Mesenchymal stem cell (in vitro differentiated cells and primary cell): ENCODE measurements at regions not wholly inside any gene's neighbourhood (a gene's known extent, or its start where the extent isn't known, plus 50 kb on each side); places are given as distances from the start of the nearest gene placed in this dataset.

Source experiments
- DNase-seq: peaks from one replicate; pipeline ENCODE4 v3.0.0-alpha.2; 2013
- H2AFZ ChIP-seq: one replicate; pipeline ENCODE4 v1.6.1; 2013; ENCODE audit warnings: low read depth, mild to moderate bottlenecking, control low read depth, inconsistent platforms, low read length, moderate library complexity
- H2AK5ac ChIP-seq: 2 replicates; pipeline ENCODE4 v1.6.1; 2013; ENCODE audit warnings: low read length, moderate library complexity, mild to moderate bottlenecking, inconsistent platforms; ENCODE audit not compliant: severe bottlenecking
- H2BK120ac ChIP-seq: one replicate; pipeline ENCODE4 v1.6.1; 2013; ENCODE audit warnings: low read depth, mild to moderate bottlenecking, inconsistent platforms, low read length, moderate library complexity
- H2BK12ac ChIP-seq, 2 experiments: one replicate each; pipeline ENCODE4 v1.6.1; 2013; ENCODE audit warnings: inconsistent platforms in 2 of 2, low read length in 2 of 2, mild to moderate bottlenecking in 2 of 2, moderate library complexity in 2 of 2, control low read depth in 1 of 2
- H2BK15ac ChIP-seq: one replicate; pipeline ENCODE4 v1.6.1; 2013; ENCODE audit warnings: mild to moderate bottlenecking, low read depth, inconsistent platforms; ENCODE audit not compliant: poor library complexity, severe bottlenecking
- H2BK5ac ChIP-seq: 2 replicates; pipeline ENCODE4 v1.6.1; 2013; ENCODE audit warnings: low read depth, mild to moderate bottlenecking, low read length, control low read depth, inconsistent platforms; ENCODE audit not compliant: poor library complexity, severe bottlenecking
- H3K14ac ChIP-seq, 2 experiments: one replicate each; pipeline ENCODE4 v1.6.1; 2013; ENCODE audit warnings: inconsistent platforms in 2 of 2, low read length in 2 of 2, control low read depth in 1 of 2, mild to moderate bottlenecking in 1 of 2, moderate library complexity in 1 of 2
- H3K18ac ChIP-seq, 2 experiments: one replicate each; pipeline ENCODE4 v1.6.1; 2013; ENCODE audit warnings: inconsistent platforms in 2 of 2, low read length in 2 of 2, control low read depth in 1 of 2, low read depth in 1 of 2, mild to moderate bottlenecking in 1 of 2
- H3K23ac ChIP-seq, 2 experiments: one replicate each; pipeline ENCODE4 v1.6.1; 2013; ENCODE audit warnings: inconsistent platforms in 2 of 2, low read length in 2 of 2, mild to moderate bottlenecking in 2 of 2, moderate library complexity in 2 of 2, control low read depth in 1 of 2
- H3K27ac ChIP-seq: 2 replicates; pipeline ENCODE4 v1.5.1; 2013; ENCODE audit warnings: mild to moderate bottlenecking, moderate library complexity, low read length, control low read depth, inconsistent platforms; ENCODE audit not compliant: poor library complexity, severe bottlenecking
- H3K27me3 ChIP-seq, 2 experiments: 2 replicates each; pipeline versions ENCODE4 v1.6.1 to v1.7.0; 2013; ENCODE audit warnings: low read length in 2 of 2, mild to moderate bottlenecking in 2 of 2, moderate library complexity in 2 of 2, control low read depth in 1 of 2, inconsistent platforms in 1 of 2; ENCODE audit not compliant: control insufficient read depth in 1 of 2, insufficient read depth in 1 of 2
- H3K36me3 ChIP-seq, 2 experiments: 2 replicates each; pipeline versions ENCODE4 v1.6.1 to v1.7.0; 2013; ENCODE audit warnings: low read length in 2 of 2, control low read depth in 1 of 2, inconsistent platforms in 1 of 2, low read depth in 1 of 2, mild to moderate bottlenecking in 1 of 2; ENCODE audit not compliant: insufficient read depth in 2 of 2, control insufficient read depth in 1 of 2
- H3K4ac ChIP-seq, 2 experiments: one replicate each; pipeline ENCODE4 v1.6.1; 2013; ENCODE audit warnings: inconsistent platforms in 2 of 2, low read length in 2 of 2, mild to moderate bottlenecking in 2 of 2, moderate library complexity in 2 of 2, control low read depth in 1 of 2, low read depth in 1 of 2
- H3K4me1 ChIP-seq: 2 replicates; pipeline ENCODE4 v1.6.1; 2013; ENCODE audit warnings: low read depth, low read length, control low read depth; ENCODE audit not compliant: control insufficient read depth, insufficient read depth
- H3K4me2 ChIP-seq: 2 replicates; pipeline ENCODE4 v1.6.1; 2013; ENCODE audit warnings: low read length, mild to moderate bottlenecking, inconsistent platforms; ENCODE audit not compliant: poor library complexity, severe bottlenecking
- H3K4me3 ChIP-seq, 2 experiments: 2 replicates each; pipeline versions ENCODE4 v1.5.1 to v1.7.0; 2013; ENCODE audit warnings: low read length in 2 of 2, mild to moderate bottlenecking in 2 of 2, control low read depth in 1 of 2, low read depth in 1 of 2; ENCODE audit not compliant: insufficient read depth in 1 of 2
- H3K79me1 ChIP-seq: replicated peaks from 2 replicates; pipeline ENCODE4 v1.6.1; 2013; ENCODE audit warnings: mild to moderate bottlenecking, control low read depth, low read length, inconsistent platforms; ENCODE audit not compliant: poor library complexity, severe bottlenecking
- H3K9ac ChIP-seq: 2 replicates; pipeline ENCODE4 v1.7.0; 2013; ENCODE audit warnings: mild to moderate bottlenecking, low read length, moderate library complexity
- H3K9me3 ChIP-seq: 2 replicates; pipeline ENCODE4 v1.7.0; 2013; ENCODE audit warnings: mild to moderate bottlenecking, low read length; ENCODE audit not compliant: control insufficient read depth
- H4K8ac ChIP-seq: one replicate; pipeline ENCODE4 v1.6.1; 2013; ENCODE audit warnings: inconsistent platforms, mild to moderate bottlenecking, low read length, moderate library complexity
- H4K91ac ChIP-seq: one replicate; pipeline ENCODE4 v1.6.1; 2013; ENCODE audit warnings: mild to moderate bottlenecking, low read length, inconsistent platforms
- WGBS: methylation state at CpG from one replicate; pipeline ENCODE4 v1.1.7; 2013; ENCODE audit warnings: mixed read lengths; 5-methylcytosine and 5-hydroxymethylcytosine counted together

GRCh38 chr11:36824349-36824748, 226.3 kb upstream of the RAG2 start:
- Histone ChIP-seq H3K9me3 (no peaks in the 10 kb centered on the region), H3K23ac (no peak overlapping the region), H4K91ac (no peak overlapping the region), H3K4ac (no peak overlapping the region), H2BK15ac (no peak overlapping the region), H3K4me3 (no peak overlapping the region), H2AK5ac (no peak overlapping the region), H3K79me1 (no peaks in the 10 kb centered on the region), H4K8ac (no peak overlapping the region), H3K4me2 (no peak overlapping the region), H3K9ac (no peak overlapping the region), H3K27me3 (no peaks in the 10 kb centered on the region), H3K14ac (no peak overlapping the region), H2BK120ac (no peak overlapping the region), H3K36me3 (no peaks in the 10 kb centered on the region), H3K27ac (no peak overlapping the region), H2AFZ (no peak overlapping the region), H2BK12ac (no peak overlapping the region), H2BK5ac (no peak overlapping the region), H3K18ac (no peak overlapping the region), H3K4me1 (no peaks in the 10 kb centered on the region)
- DNase-seq = no peak
- WGBS = no CpG with 5 or more reads among the region's 1 CpG

GRCh38 chr11:36822829-36823228, 224.8 kb upstream of the RAG2 start:
- no peaks in the 10 kb centered on the region for H3K9me3 ChIP-seq
- no peak overlapping the region for H4K8ac ChIP-seq
- DNase-seq = no peak
- no peak overlapping the region for H3K18ac ChIP-seq
- no peak overlapping the region for H3K4ac ChIP-seq
- H3K79me1 ChIP-seq = no peaks in the 10 kb centered on the region
- H3K23ac ChIP-seq = no peak overlapping the region
- no peak overlapping the region for H2BK120ac ChIP-seq
- WGBS = 88% methylated on average over 1 of the region's 1 CpG
- no peak overlapping the region for H4K91ac ChIP-seq
- no peak overlapping the region for H3K27ac ChIP-seq
- H2AK5ac ChIP-seq = no peak overlapping the region
- no peak overlapping the region for H2AFZ ChIP-seq
- no peak overlapping the region for H2BK5ac ChIP-seq
- H3K4me2 ChIP-seq = no peak overlapping the region
- no peak overlapping the region for H2BK12ac ChIP-seq
- no peak overlapping the region for H3K4me3 ChIP-seq
- no peak overlapping the region for H3K9ac ChIP-seq
- no peaks in the 10 kb centered on the region for H3K4me1 ChIP-seq
- H2BK15ac ChIP-seq = no peak overlapping the region
- no peak overlapping the region for H3K14ac ChIP-seq
- no peaks in the 10 kb centered on the region for H3K27me3 ChIP-seq
- no peaks in the 10 kb centered on the region for H3K36me3 ChIP-seq

GRCh38 chr11:36818410-36818809, 220.4 kb upstream of the RAG2 start:
- no peak overlapping the region for H2BK12ac ChIP-seq
- H3K36me3 ChIP-seq = no peaks in the 10 kb centered on the region
- H3K9me3 ChIP-seq = no peaks in the 10 kb centered on the region
- H2BK5ac ChIP-seq = no peak overlapping the region
- H3K27ac ChIP-seq = no peak overlapping the region
- no peaks in the 10 kb centered on the region for H3K4me1 ChIP-seq
- no peaks in the 10 kb centered on the region for H3K79me1 ChIP-seq
- H2BK120ac ChIP-seq = no peak overlapping the region
- H2AK5ac ChIP-seq = no peak overlapping the region
- WGBS = 67% methylated on average over 2 of the region's 2 CpGs
- H3K4ac ChIP-seq = no peak overlapping the region
- no peak overlapping the region for H2BK15ac ChIP-seq
- H3K18ac ChIP-seq = no peak overlapping the region
- DNase-seq = no peak
- no peak overlapping the region for H3K14ac ChIP-seq
- H2AFZ ChIP-seq = no peak overlapping the region
- H3K9ac ChIP-seq = no peak overlapping the region
- H3K4me3 ChIP-seq = no peak overlapping the region
- H3K23ac ChIP-seq = no peak overlapping the region
- no peak overlapping the region for H4K91ac ChIP-seq
- no peaks in the 10 kb centered on the region for H3K27me3 ChIP-seq
- H3K4me2 ChIP-seq = no peak overlapping the region
- H4K8ac ChIP-seq = no peak overlapping the region

- no peaks in the 10 kb centered on the region for H3K79me1 ChIP-seq
- H3K18ac ChIP-seq = no peak overlapping the region
- no peak overlapping the region for H3K9ac ChIP-seq
- no peak overlapping the region for H2AK5ac ChIP-seq
- peak; percentile 50 for DNase-seq
- no peak overlapping the region for H2BK12ac ChIP-seq
- H3K23ac ChIP-seq = no peak overlapping the region
- no peak overlapping the region for H4K91ac ChIP-seq
- no peak overlapping the region for H2AFZ ChIP-seq
- WGBS = 46% methylated on average over 3 of the region's 6 CpGs
- H2BK120ac ChIP-seq = no peak overlapping the region
- no peak overlapping the region for H2BK15ac ChIP-seq
- H3K4me1 ChIP-seq = no peaks in the 10 kb centered on the region
- no peak overlapping the region for H2BK5ac ChIP-seq
- no peak overlapping the region for H3K4me2 ChIP-seq
- no peak overlapping the region for H3K4ac ChIP-seq
- no peaks in the 10 kb centered on the region for H3K27me3 ChIP-seq
- no peak overlapping the region for H4K8ac ChIP-seq
- no peak overlapping the region for H3K14ac ChIP-seq
- H3K4me3 ChIP-seq = no peak overlapping the region
- no peaks in the 10 kb centered on the region for H3K9me3 ChIP-seq
- no peaks in the 10 kb centered on the region for H3K36me3 ChIP-seq
- H3K27ac ChIP-seq = no peak overlapping the region
Observed at GRCh38 chr11:36817336-36817965, 219.4 kb upstream of the RAG2 start.
